NK-92 treated with Interleukin-12 subunit alpha and Interleukin-12 subunit beta, amount 100 ng/mL, for 24 hours (cell line): ENCODE measurements at regions not wholly inside any gene's neighbourhood (a gene's known extent, or its start where the extent isn't known, plus 50 kb on each side); places are given as distances from the start of the nearest gene placed in this dataset.

Experiments
- DNase-seq: peaks from one replicate; lab custom pipeline; 2025; lab: John Stamatoyannopoulos, UW

GRCh38 chr16:85494315-85494714 is 118.8 kb upstream of the GSE1 start:
- no peak for DNase-seq

- no peak for DNase-seq
Measured at GRCh38 chr16:85495259-85495658, 117.9 kb upstream of the GSE1 start.

- no peak for DNase-seq
Measured at GRCh38 chr16:85495823-85496538, 117.1 kb upstream of the GSE1 start.

- no peak for DNase-seq
Measured at GRCh38 chr16:85497622-85498314, 115.4 kb upstream of the GSE1 start.

GRCh38 chr16:85498607-85499006 is 114.5 kb upstream of the GSE1 start:
- DNase-seq = no peak

GRCh38 chr16:85500220-85500619 is 112.9 kb upstream of the GSE1 start:
- DNase-seq = no peak

GRCh38 chr16:85501900-85502299 is 111.2 kb upstream of the GSE1 start:
- no peak for DNase-seq

- DNase-seq = no peak
Measured at GRCh38 chr16:85502357-85502756, 110.8 kb upstream of the GSE1 start.

GRCh38 chr16:85503679-85504231 is 109.4 kb upstream of the GSE1 start:
- DNase-seq = no peak

GRCh38 chr16:85504242-85504641 is 108.9 kb upstream of the GSE1 start:
- no peak for DNase-seq

GRCh38 chr16:85505794-85506634 is 107.1 kb upstream of the GSE1 start:
- no peak for DNase-seq

- DNase-seq = no peak
Measured at GRCh38 chr16:85506635-85506911, 106.5 kb upstream of the GSE1 start.

GRCh38 chr16:85507342-85507741 is 105.8 kb upstream of the GSE1 start:
- DNase-seq = no peak

GRCh38 chr16:85508388-85508787 is 104.7 kb upstream of the GSE1 start:
- DNase-seq = no peak

GRCh38 chr16:85508993-85509392 is 104.1 kb upstream of the GSE1 start:
- no peak for DNase-seq

GRCh38 chr16:85510041-85510659 is 103.0 kb upstream of the GSE1 start:
- no peak for DNase-seq

- no peak for DNase-seq
Measured at GRCh38 chr16:85511938-85512807, 100.9 kb upstream of the GSE1 start.

GRCh38 chr16:85512808-85513115 is 100.4 kb upstream of the GSE1 start:
- no peak for DNase-seq

- no peak for DNase-seq
Measured at GRCh38 chr16:85513180-85513579, 99.9 kb upstream of the GSE1 start.

- no peak for DNase-seq
Measured at GRCh38 chr16:85513649-85514048, 99.5 kb upstream of the GSE1 start.

GRCh38 chr16:85514295-85514597 is 98.9 kb upstream of the GSE1 start:
- DNase-seq = no peak
